ENCODE measurements at regions not wholly inside any gene's neighbourhood (a gene's known extent, or its start where the extent isn't known, plus 50 kb on each side); places are given as distances from the start of the nearest gene placed in this dataset.

GRCh38 chr13:106656186-106656585 is 88.2 kb upstream of the ARGLU1 start:
- no peaks in the 10 kb centered on the region for H3K36me3 ChIP-seq (ENCODE audit: control insufficient read depth, insufficient read depth, low read length)
- H3K4me3 ChIP-seq (ENCODE audit: extremely low read depth, insufficient read depth, low read length, poor library complexity, severe bottlenecking) = no peak overlapping the region
- no peaks in the 10 kb centered on the region for H3K9me3 ChIP-seq (ENCODE audit: control insufficient read depth, low read length)
- no peaks in the 10 kb centered on the region for H3K4me1 ChIP-seq (ENCODE audit: control insufficient read depth, insufficient read depth, low read length, poor library complexity, severe bottlenecking)
- H3K27ac ChIP-seq (ENCODE audit: low read depth, low read length, severe bottlenecking) = no peak overlapping the region
- 70 to 100% methylated on average over 1 of the region's 1 CpG for WGBS, 2 experiments (ENCODE audit: insufficient coverage in 2 of 2)

GRCh38 chr13:106651442-106651841 is 83.5 kb upstream of the ARGLU1 start:
- Histone ChIP-seq H3K36me3 (ENCODE audit: control insufficient read depth, insufficient read depth, low read length) (no peaks in the 10 kb centered on the region), H3K9me3 (ENCODE audit: control insufficient read depth, low read length) (no peaks in the 10 kb centered on the region), H3K4me3 (ENCODE audit: extremely low read depth, insufficient read depth, low read length, poor library complexity, severe bottlenecking) (no peak overlapping the region), H3K4me1 (ENCODE audit: control insufficient read depth, insufficient read depth, low read length, poor library complexity, severe bottlenecking) (no peaks in the 10 kb centered on the region), H3K27ac (ENCODE audit: low read depth, low read length, severe bottlenecking) (no peak overlapping the region)
- WGBS, 2 experiments (ENCODE audit: insufficient coverage in 2 of 2) = 80 to 90% methylated on average over 2 to 3 of the region's 3 CpGs

- Histone ChIP-seq H3K36me3 (ENCODE audit: control insufficient read depth, insufficient read depth, low read length) (no peaks in the 10 kb centered on the region), H3K27ac (ENCODE audit: low read depth, low read length, severe bottlenecking) (no peak overlapping the region), H3K4me1 (ENCODE audit: control insufficient read depth, insufficient read depth, low read length, poor library complexity, severe bottlenecking) (no peaks in the 10 kb centered on the region), H3K9me3 (ENCODE audit: control insufficient read depth, low read length) (no peaks in the 10 kb centered on the region), H3K4me3 (ENCODE audit: extremely low read depth, insufficient read depth, low read length, poor library complexity, severe bottlenecking) (no peak overlapping the region)
- WGBS, 2 experiments (ENCODE audit: insufficient coverage in 2 of 2) = 88 to 91% methylated on average over 3 to 7 of the region's 7 CpGs
These were observed 82.8 kb upstream of the ARGLU1 start for GRCh38 chr13:106650690-106651205.

- 90 to 100% methylated on average over 1 to 3 of the region's 4 CpGs for whole genome bisulfite sequencing, 2 experiments (ENCODE audit: insufficient coverage in 2 of 2)
- Histone ChIP-seq H3K36me3 (ENCODE audit: control insufficient read depth, insufficient read depth, low read length) (no peaks in the 10 kb centered on the region), H3K4me1 (ENCODE audit: control insufficient read depth, insufficient read depth, low read length, poor library complexity, severe bottlenecking) (no peaks in the 10 kb centered on the region), H3K4me3 (ENCODE audit: extremely low read depth, insufficient read depth, low read length, poor library complexity, severe bottlenecking) (no peak overlapping the region), H3K27ac (ENCODE audit: low read depth, low read length, severe bottlenecking) (no peak overlapping the region), H3K9me3 (ENCODE audit: control insufficient read depth, low read length) (no peaks in the 10 kb centered on the region)
These were observed 81.6 kb upstream of the ARGLU1 start for GRCh38 chr13:106649495-106649894.

GRCh38 chr13:106640515-106640914 is 72.6 kb upstream of the ARGLU1 start:
- H3K9me3 ChIP-seq (ENCODE audit: control insufficient read depth, low read length) = no peaks in the 10 kb centered on the region
- H3K36me3 ChIP-seq (ENCODE audit: control insufficient read depth, insufficient read depth, low read length) = no peaks in the 10 kb centered on the region
- H3K4me3 ChIP-seq (ENCODE audit: extremely low read depth, insufficient read depth, low read length, poor library complexity, severe bottlenecking) = no peak overlapping the region
- WGBS, 2 experiments (ENCODE audit: insufficient coverage in 2 of 2) = 85 to 100% methylated on average over 3 to 5 of the region's 5 CpGs
- H3K4me1 ChIP-seq (ENCODE audit: control insufficient read depth, insufficient read depth, low read length, poor library complexity, severe bottlenecking) = no peaks in the 10 kb centered on the region
- H3K27ac ChIP-seq (ENCODE audit: low read depth, low read length, severe bottlenecking) = no peak overlapping the region

- Histone ChIP-seq H3K4me3 (ENCODE audit: extremely low read depth, insufficient read depth, low read length, poor library complexity, severe bottlenecking) (no peak overlapping the region), H3K4me1 (ENCODE audit: control insufficient read depth, insufficient read depth, low read length, poor library complexity, severe bottlenecking) (peaks cover 4% of the 10 kb centered on the region), H3K9me3 (ENCODE audit: control insufficient read depth, low read length) (no peaks in the 10 kb centered on the region), H3K36me3 (ENCODE audit: control insufficient read depth, insufficient read depth, low read length) (no peaks in the 10 kb centered on the region), H3K27ac (ENCODE audit: low read depth, low read length, severe bottlenecking) (no peak overlapping the region)
- 67 to 93% methylated on average over 1 to 2 of the region's 2 CpGs for WGBS, 2 experiments (ENCODE audit: insufficient coverage in 2 of 2)
These were observed 69.6 kb upstream of the ARGLU1 start for GRCh38 chr13:106637519-106637918.

GRCh38 chr13:106636492-106636891 is 68.6 kb upstream of the ARGLU1 start:
- H3K27ac ChIP-seq (ENCODE audit: low read depth, low read length, severe bottlenecking) = no peak overlapping the region
- no peaks in the 10 kb centered on the region for H3K9me3 ChIP-seq (ENCODE audit: control insufficient read depth, low read length)
- peaks cover 4% of the 10 kb centered on the region for H3K4me1 ChIP-seq (ENCODE audit: control insufficient read depth, insufficient read depth, low read length, poor library complexity, severe bottlenecking)
- no peaks in the 10 kb centered on the region for H3K36me3 ChIP-seq (ENCODE audit: control insufficient read depth, insufficient read depth, low read length)
- WGBS, 2 experiments (ENCODE audit: insufficient coverage in 2 of 2) = 67 to 100% methylated on average over 1 of the region's 3 CpGs
- no peak overlapping the region for H3K4me3 ChIP-seq (ENCODE audit: extremely low read depth, insufficient read depth, low read length, poor library complexity, severe bottlenecking)

GRCh38 chr13:106635616-106636015 is 67.7 kb upstream of the ARGLU1 start:
- 88 to 92% methylated on average over 8 to 9 of the region's 9 CpGs for WGBS, 2 experiments (ENCODE audit: insufficient coverage in 2 of 2)

GRCh38 chr13:106633321-106633720 is 65.4 kb upstream of the ARGLU1 start:
- H3K4me3 ChIP-seq (ENCODE audit: extremely low read depth, insufficient read depth, low read length, poor library complexity, severe bottlenecking) = no peak overlapping the region
- 77 to 81% methylated on average over 4 to 5 of the region's 5 CpGs for WGBS, 2 experiments (ENCODE audit: insufficient coverage in 2 of 2)
- no peaks in the 10 kb centered on the region for H3K36me3 ChIP-seq (ENCODE audit: control insufficient read depth, insufficient read depth, low read length)
- H3K4me1 ChIP-seq (ENCODE audit: control insufficient read depth, insufficient read depth, low read length, poor library complexity, severe bottlenecking) = peaks cover 4% of the 10 kb centered on the region
- no peak overlapping the region for H3K27ac ChIP-seq (ENCODE audit: low read depth, low read length, severe bottlenecking)
- H3K9me3 ChIP-seq (ENCODE audit: control insufficient read depth, low read length) = no peaks in the 10 kb centered on the region

More at GRCh38 chr13:106635616-106636015, 67.7 kb upstream of the ARGLU1 start:
- H3K4me3 ChIP-seq (ENCODE audit: extremely low read depth, insufficient read depth, low read length, poor library complexity, severe bottlenecking) = no peak overlapping the region
- no peaks in the 10 kb centered on the region for H3K9me3 ChIP-seq (ENCODE audit: control insufficient read depth, low read length)
- no peak overlapping the region for H3K27ac ChIP-seq (ENCODE audit: low read depth, low read length, severe bottlenecking)
- H3K4me1 ChIP-seq (ENCODE audit: control insufficient read depth, insufficient read depth, low read length, poor library complexity, severe bottlenecking) = peaks cover 4% of the 10 kb centered on the region
- H3K36me3 ChIP-seq (ENCODE audit: control insufficient read depth, insufficient read depth, low read length) = no peaks in the 10 kb centered on the region

GRCh38 chr13:106630650-106631049 is 62.7 kb upstream of the ARGLU1 start:
- H3K9me3 ChIP-seq (ENCODE audit: control insufficient read depth, low read length) = no peaks in the 10 kb centered on the region
- no peaks in the 10 kb centered on the region for H3K36me3 ChIP-seq (ENCODE audit: control insufficient read depth, insufficient read depth, low read length)
- H3K27ac ChIP-seq (ENCODE audit: low read depth, low read length, severe bottlenecking) = no peak overlapping the region
- 83 to 90% methylated on average over 5 to 6 of the region's 6 CpGs for WGBS, 2 experiments (ENCODE audit: insufficient coverage in 2 of 2)
- peaks cover 4% of the 10 kb centered on the region for H3K4me1 ChIP-seq (ENCODE audit: control insufficient read depth, insufficient read depth, low read length, poor library complexity, severe bottlenecking)
- H3K4me3 ChIP-seq (ENCODE audit: extremely low read depth, insufficient read depth, low read length, poor library complexity, severe bottlenecking) = no peak overlapping the region

- 72 to 87% methylated on average over 4 to 5 of the region's 5 CpGs for WGBS, 2 experiments (ENCODE audit: insufficient coverage in 2 of 2)
- Histone ChIP-seq H3K27ac (ENCODE audit: low read depth, low read length, severe bottlenecking) (no peak overlapping the region), H3K9me3 (ENCODE audit: control insufficient read depth, low read length) (no peaks in the 10 kb centered on the region), H3K4me1 (ENCODE audit: control insufficient read depth, insufficient read depth, low read length, poor library complexity, severe bottlenecking) (peaks cover 4% of the 10 kb centered on the region), H3K36me3 (ENCODE audit: control insufficient read depth, insufficient read depth, low read length) (no peaks in the 10 kb centered on the region), H3K4me3 (ENCODE audit: extremely low read depth, insufficient read depth, low read length, poor library complexity, severe bottlenecking) (no peak overlapping the region)
These were observed 62.2 kb upstream of the ARGLU1 start for GRCh38 chr13:106630162-106630561.

Data from mesodermal cell (in vitro differentiated cells).